Heart right ventricle (tissue), 16 donors: ENCODE measurements at regions not wholly inside any gene's neighbourhood (a gene's known extent, or its start where the extent isn't known, plus 50 kb on each side); places are given as distances from the start of the nearest gene placed in this dataset.
A peak's percentile ranks its signal among the peaks of the same experiment; 100 is the strongest.

ENCODE experiments used
- ATAC-seq, 8 donors: fragments of 200-7000 bp; cut with Tn5 transposase; one replicate each; pipeline ENCODE4 v1.9.1; 2020; ENCODE audit warnings: mild to moderate bottlenecking in 8 of 8, moderate library complexity in 8 of 8, moderate number of reproducible peaks in 1 of 8
- DNase-seq, 2 donors: peaks; one replicate each; pipeline ENCODE4 v3.0.0-alpha.2; 2020
- H3K27ac ChIP-seq, 10 donors: fragments of 200-600 bp; sonication (generic) in 2 of 10; one replicate each; pipeline versions ENCODE4 v1.5.0 to v1.8.0; 2020 to 2022; ENCODE audit warnings: mild to moderate bottlenecking in 3 of 10
- H3K27me3 ChIP-seq, 7 donors: fragments of 200-600 bp; one replicate each; pipeline ENCODE4 v1.8.0; 2021 to 2022; ENCODE audit warnings: mild to moderate bottlenecking in 2 of 7
- H3K36me3 ChIP-seq, 9 donors: fragments of 200-600 bp; sonication (generic) in 1 of 9; one replicate each; pipeline versions ENCODE4 v1.5.0 to v1.8.0; 2020 to 2022; ENCODE audit warnings: mild to moderate bottlenecking in 2 of 9
- H3K4me1 ChIP-seq, 9 donors: fragments of 200-600 bp; sonication (generic) in 1 of 9; one replicate each; pipeline versions ENCODE4 v1.5.0 to v1.8.0; 2020 to 2022; ENCODE audit warnings: mild to moderate bottlenecking in 4 of 9
- H3K4me3 ChIP-seq, 10 donors: fragments of 200-600 bp; sonication (generic) in 2 of 10; one replicate each; pipeline versions ENCODE4 v1.5.0 to v1.8.0; 2020 to 2022; ENCODE audit warnings: mild to moderate bottlenecking in 7 of 10, moderate library complexity in 2 of 10
- H3K9me3 ChIP-seq, 11 donors: fragments of 200-600 bp in 10 of 11; sonication (generic) in 2 of 11; one replicate each; pipeline versions ENCODE4 v1.5.0 to v1.8.0; 2013 to 2022; ENCODE audit warnings: mild to moderate bottlenecking in 2 of 11, control low read depth in 1 of 11, moderate library complexity in 1 of 11
- WGBS, 2 donors: extraction: QIAGEN DNeasy Blood & Tissue Kit; methylation state at CpG; one replicate each; pipeline ENCODE4 v1.1.7; 2013; ENCODE audit warnings: inconsistent platforms in 1 of 2; 5-methylcytosine and 5-hydroxymethylcytosine counted together
- intact Hi-C, 10 donors: fragments of 100-400 bp; cut with DNase I; formaldehyde crosslinking; loops; one replicate each; pipeline versions ENCODE4 v1.11.1 to v1.14.2; 2022
- TF ChIP-seq, protein P1 (sequence below), 9 donors: fragments of 200-600 bp; sonication (generic) in 2 of 9; IDR thresholded peaks; one replicate each; pipeline versions ENCODE4 v1.5.0 to v1.8.0; 2021 to 2022; ENCODE audit warnings: antibody characterized with exemption in 9 of 9, mild to moderate bottlenecking in 5 of 9, moderate library complexity in 1 of 9
- donor health status: Arrhythmogenic right ventricular cardiomyopathy.
- donor health status: ischemic (EF 13 %, LVEDD 7.1; RV severe dilation, severe dysfunction).
- donor health status: healthy with polysubstance abuse.
- donor health status: DM: no; HTN: yes; CAD: no.
- donor health status: DM: no; HTN: no; CAD: no.
- donor health status: ischemic (EF 25% LVEDD 6.9; RV normal size, moderate dysfunction).
- donor health status: ischemic (EF 25% LVEDD 5.7; RV mildly dilated, moderate dysfunction).
- donor health status: healthy.
- donor health status: DM: yes; HTN: yes; CAD: no.
- donor health status: Ischemic cardiomyopathy.
- donor health status: ischemic (EF 35%, LVEDD 5.7; RV mildly dilated, moderate dysfunction).
- donor health status: nonischemic (EF 11% LVEDD 7.7; RV severe dilation, severe dysfunction).
- donor health status: DM: yes; HTN: yes; CAD: no.
- donor health status: PGD.
- donor health status: ischemic (EF 29% LVEDD 5.4; RV normal size, mild dysfunction).
- donor health status: nonischemic (EF 23%, LVEDD 6.1; RV moderate dilation, normal function).

DNA sequence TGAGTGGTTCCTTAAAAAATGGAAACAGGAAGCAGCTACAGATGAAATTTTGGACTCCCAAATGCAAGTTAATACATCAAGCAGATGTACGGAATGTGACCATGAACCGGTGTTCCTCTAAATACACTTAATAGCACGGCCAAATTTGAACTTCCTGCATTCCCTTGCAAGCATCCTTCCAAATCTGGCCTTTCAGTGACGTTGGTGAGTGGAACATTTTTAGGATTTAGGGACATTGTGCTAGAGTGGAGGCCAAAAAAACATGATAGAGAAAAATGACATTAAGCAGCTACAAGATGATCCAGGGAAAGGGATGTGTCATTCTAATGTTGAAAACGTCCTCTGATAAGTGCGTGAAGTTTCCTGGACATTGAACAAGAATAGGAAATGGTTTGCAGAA is 62.1 kb downstream of the CTAGE1 start:
- peak overlapping the region in 8 of 10 donors; percentile 35 to 74 (median 60) for H3K27ac ChIP-seq
- WGBS, 2 donors, result 31 to 35% methylated on average over 6 of the region's 6 CpGs
- intact Hi-C loops, result no loop called here

DNA sequence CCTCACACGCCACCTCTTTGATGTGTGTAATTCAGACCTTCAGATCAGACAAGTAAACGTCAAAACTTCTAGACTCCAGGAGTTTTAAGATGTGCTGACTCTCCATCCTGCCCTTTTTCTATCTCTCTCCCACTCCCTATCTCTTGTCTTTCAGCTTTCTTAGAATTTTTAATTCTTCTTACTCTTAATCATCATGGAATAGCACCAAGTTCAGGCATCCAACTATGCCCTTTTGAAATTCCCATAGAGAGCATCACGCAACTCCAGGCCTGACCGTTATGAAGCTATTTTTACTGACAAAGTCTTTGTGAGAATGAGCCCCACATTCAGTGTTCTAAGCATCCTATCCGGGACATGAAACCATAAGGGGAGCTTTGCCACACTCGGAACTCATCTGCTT is 62.6 kb downstream of the CTAGE1 start:
- peaks cover 0 to 25% (median 15%) of the 10 kb centered on the region in 9 donors for H3K4me1 ChIP-seq
- no peak overlapping the region for H3K4me3 ChIP-seq
- DNase-seq (no peak), ATAC-seq (peak in 4 of 8 donors; percentile 27 to 53 (median 40))
- TF ChIP-seq, protein P1, sequence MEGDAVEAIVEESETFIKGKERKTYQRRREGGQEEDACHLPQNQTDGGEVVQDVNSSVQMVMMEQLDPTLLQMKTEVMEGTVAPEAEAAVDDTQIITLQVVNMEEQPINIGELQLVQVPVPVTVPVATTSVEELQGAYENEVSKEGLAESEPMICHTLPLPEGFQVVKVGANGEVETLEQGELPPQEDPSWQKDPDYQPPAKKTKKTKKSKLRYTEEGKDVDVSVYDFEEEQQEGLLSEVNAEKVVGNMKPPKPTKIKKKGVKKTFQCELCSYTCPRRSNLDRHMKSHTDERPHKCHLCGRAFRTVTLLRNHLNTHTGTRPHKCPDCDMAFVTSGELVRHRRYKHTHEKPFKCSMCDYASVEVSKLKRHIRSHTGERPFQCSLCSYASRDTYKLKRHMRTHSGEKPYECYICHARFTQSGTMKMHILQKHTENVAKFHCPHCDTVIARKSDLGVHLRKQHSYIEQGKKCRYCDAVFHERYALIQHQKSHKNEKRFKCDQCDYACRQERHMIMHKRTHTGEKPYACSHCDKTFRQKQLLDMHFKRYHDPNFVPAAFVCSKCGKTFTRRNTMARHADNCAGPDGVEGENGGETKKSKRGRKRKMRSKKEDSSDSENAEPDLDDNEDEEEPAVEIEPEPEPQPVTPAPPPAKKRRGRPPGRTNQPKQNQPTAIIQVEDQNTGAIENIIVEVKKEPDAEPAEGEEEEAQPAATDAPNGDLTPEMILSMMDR (IDR thresholded peaks at IDR 0.05), result no peak
- no peaks in the 10 kb centered on the region for H3K36me3 ChIP-seq
- H3K27me3 ChIP-seq, result peaks cover 0 to 4% (median 0%) of the 10 kb centered on the region in 7 donors
- peak overlapping the region in 6 of 10 donors; percentile 35 to 74 (median 53) for H3K27ac ChIP-seq
- 53 to 55% methylated on average over 6 of the region's 6 CpGs for WGBS, 2 donors
- H3K9me3 ChIP-seq, result no peaks in the 10 kb centered on the region
- intact Hi-C loops, result no loop called here

More for the DNA sequence above, 62.1 kb downstream of the CTAGE1 start:
- no peaks in the 10 kb centered on the region for H3K27me3 ChIP-seq
- TF ChIP-seq, protein P1 (IDR thresholded peaks at IDR 0.05), result no peak
- ATAC-seq (peak; percentile 70 to 91 (median 90)), DNase-seq (peak in 1 of 2 donors; percentile 49)
- H3K36me3 ChIP-seq, result no peaks in the 10 kb centered on the region
- H3K9me3 ChIP-seq, result no peaks in the 10 kb centered on the region
- peaks cover 0 to 20% (median 15%) of the 10 kb centered on the region in 9 donors for H3K4me1 ChIP-seq
- no peak overlapping the region for H3K4me3 ChIP-seq

DNA sequence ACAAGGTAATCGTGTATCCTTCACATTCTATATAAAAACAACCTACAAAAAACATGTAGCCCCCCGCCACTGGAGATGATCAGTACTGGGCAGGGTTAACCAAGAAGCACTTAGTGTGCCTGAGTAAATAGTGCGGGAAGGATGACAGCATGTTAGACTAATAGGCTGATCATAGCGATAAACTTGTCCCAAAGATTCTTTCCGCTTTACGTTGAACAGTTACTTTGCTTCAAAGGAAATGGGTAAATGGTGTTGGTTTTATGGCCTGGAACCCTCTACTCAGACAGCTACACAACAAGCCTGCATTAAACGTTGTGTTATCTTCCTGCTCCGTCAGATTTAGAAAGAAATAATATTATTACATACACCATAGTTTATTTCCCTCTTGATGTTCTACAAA is 67.7 kb downstream of the CTAGE1 start:
- no peaks in the 10 kb centered on the region for H3K9me3 ChIP-seq
- no peaks in the 10 kb centered on the region for H3K36me3 ChIP-seq
- ATAC-seq, result no peak
- TF ChIP-seq, protein P1 (IDR thresholded peaks at IDR 0.05), result no peak
- H3K27me3 ChIP-seq, result peaks cover 0 to 45% (median 0%) of the 10 kb centered on the region in 7 donors
- 75 to 77% methylated on average over 8 of the region's 8 CpGs for WGBS, 2 donors
- H3K4me3 ChIP-seq, result peak overlapping the region in 4 of 10 donors; percentile 57 to 64 (median 60)
- intact Hi-C loops, result loop anchor here in 8 of 10 donors (2.0 to 10.0 kb wide), 12 partner anchors 73 to 355 kb away; partner anchors contain the start of gene GATA6 (in 2 of the 8)
- DNase-seq, result no peak
- peaks cover 10 to 58% (median 37%) of the 10 kb centered on the region in 9 donors for H3K4me1 ChIP-seq
- H3K27ac ChIP-seq, result peak overlapping the region in 9 of 10 donors; percentile 36 to 97 (median 93)

DNA sequence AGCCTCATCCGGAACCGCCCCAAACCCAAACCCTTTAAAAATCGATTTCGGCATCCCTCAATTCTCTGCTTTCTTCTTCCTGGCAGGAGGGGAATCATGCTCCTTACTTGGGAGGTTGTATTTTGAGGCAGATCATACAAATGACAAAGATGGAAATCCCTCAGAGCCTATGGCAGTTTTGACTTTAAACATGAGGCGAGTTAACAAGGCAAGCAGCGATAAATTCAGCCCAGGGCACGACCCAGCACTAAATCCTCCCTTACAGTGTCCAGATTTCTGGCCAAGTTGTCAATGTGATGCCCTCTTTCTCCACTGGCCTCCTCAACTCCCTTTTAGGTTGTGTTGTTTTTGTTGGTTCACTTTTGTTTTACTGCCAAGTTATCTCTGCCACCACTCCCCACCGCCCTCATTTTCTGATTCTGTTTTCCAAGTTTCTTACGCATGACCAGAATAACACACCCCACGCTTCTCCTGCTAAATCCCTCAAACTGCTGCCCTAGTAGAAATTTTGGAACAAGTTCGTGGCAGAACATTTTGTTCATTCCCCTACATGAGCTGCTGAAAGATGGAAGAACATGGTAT is 68.3 kb downstream of the CTAGE1 start:
- Histone ChIP-seq H3K27me3 (peaks cover 0 to 45% (median 0%) of the 10 kb centered on the region in 7 donors), H3K4me1 (peaks cover 10 to 60% (median 43%) of the 10 kb centered on the region in 9 donors), H3K9me3 (no peaks in the 10 kb centered on the region), H3K36me3 (no peaks in the 10 kb centered on the region), H3K4me3 (peak overlapping the region in 9 of 10 donors; percentile 33 to 65 (median 58)), H3K27ac (peak overlapping the region; percentile 88 to 97 (median 94))
- ATAC-seq (peak in 3 of 8 donors; percentile 9 to 16 (median 11)), DNase-seq (no peak)
- intact Hi-C loops, result loop anchor here in 8 of 10 donors (2.0 to 10.0 kb wide), 12 partner anchors 72 to 355 kb away; partner anchors contain the start of gene GATA6 (in 2 of the 8)
- WGBS, 2 donors, result 53 to 61% methylated on average over 11 of the region's 11 CpGs
- TF ChIP-seq, protein P1 (IDR thresholded peaks at IDR 0.05), result no peak
